ENCODE measurements at regions not wholly inside any gene's neighbourhood (a gene's known extent, or its start where the extent isn't known, plus 50 kb on each side); places are given as distances from the start of the nearest gene placed in this dataset.
"Not testable (repeated sequence)": the region's sequence is repeated elsewhere in the genome, so short reads cannot be mapped to it uniquely, and the experiment has no call there.

GRCh38 chr14:83164016-83164415 lies 1630.4 kb upstream of the SEL1L start:
- no peaks in the 10 kb centered on the region for H3K36me3 Mint-ChIP-seq
- H3K4me1 Mint-ChIP-seq = no peaks in the 10 kb centered on the region
- ATAC-seq (replicated peaks) = no peak
- H3K9me3 Mint-ChIP-seq = peaks cover 0 to 2% of the 10 kb centered on the region in 2 donors
- DNase-seq = no peak
- no peak overlapping the region for H3K27ac Mint-ChIP-seq
- H3K4me3 Mint-ChIP-seq = no peak overlapping the region
- H3K27me3 Mint-ChIP-seq = no peaks in the 10 kb centered on the region

DNA sequence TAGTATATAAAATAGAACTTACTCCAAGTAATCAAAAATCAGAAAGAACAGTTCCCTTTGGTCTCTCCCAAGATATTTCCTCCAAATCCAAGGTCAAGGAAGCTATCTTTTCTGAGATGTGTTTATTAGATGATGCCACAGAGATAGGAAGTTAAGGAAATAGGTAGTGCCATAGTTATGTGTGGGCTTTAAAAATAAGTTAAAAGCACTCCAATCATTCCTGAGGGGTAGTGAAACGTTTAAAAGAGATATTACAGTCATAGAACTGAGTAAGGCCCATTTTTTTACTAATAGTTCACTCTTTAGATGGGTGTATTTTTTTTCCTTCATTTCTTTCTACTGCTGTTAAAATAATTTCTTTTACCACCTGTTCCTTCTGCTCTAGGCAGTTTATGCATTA lies 1630.9 kb upstream of the SEL1L start:
- no peaks in the 10 kb centered on the region for H3K4me1 Mint-ChIP-seq
- H3K27ac Mint-ChIP-seq = no peak overlapping the region
- ATAC-seq (replicated peaks) (no peak), DNase-seq (no peak)
- H3K4me3 Mint-ChIP-seq = no peak overlapping the region
- peaks cover 0 to 2% of the 10 kb centered on the region in 2 donors for H3K9me3 Mint-ChIP-seq
- H3K27me3 Mint-ChIP-seq = no peaks in the 10 kb centered on the region
- no peaks in the 10 kb centered on the region for H3K36me3 Mint-ChIP-seq

GRCh38 chr14:83170165-83170564 lies 1636.5 kb upstream of the SEL1L start:
- Mint-ChIP-seq H3K27me3 (no peaks in the 10 kb centered on the region), H3K4me3 (no peak overlapping the region), H3K4me1 (no peaks in the 10 kb centered on the region), H3K36me3 (no peaks in the 10 kb centered on the region), H3K9me3 (peaks cover 0 to 7% of the 10 kb centered on the region in 2 donors), H3K27ac (no peak overlapping the region)
- no peak for ATAC-seq (replicated peaks)
- DNase-seq = no peak

- Mint-ChIP-seq H3K27ac (no peak overlapping the region), H3K4me1 (no peaks in the 10 kb centered on the region), H3K9me3 (peaks cover 0 to 7% of the 10 kb centered on the region in 2 donors), H3K4me3 (no peak overlapping the region), H3K27me3 (no peaks in the 10 kb centered on the region), H3K36me3 (no peaks in the 10 kb centered on the region)
- no peak for DNase-seq
- ATAC-seq (replicated peaks) = no peak
These were observed 1638.1 kb upstream of the SEL1L start for GRCh38 chr14:83171761-83172160.

GRCh38 chr14:83172363-83172762 lies 1638.7 kb upstream of the SEL1L start:
- H3K27me3 Mint-ChIP-seq = no peaks in the 10 kb centered on the region
- H3K36me3 Mint-ChIP-seq = no peaks in the 10 kb centered on the region
- DNase-seq = no peak
- ATAC-seq (replicated peaks) = no peak
- H3K4me1 Mint-ChIP-seq = no peaks in the 10 kb centered on the region
- H3K27ac Mint-ChIP-seq = no peak overlapping the region
- H3K9me3 Mint-ChIP-seq = peaks cover 0 to 9% of the 10 kb centered on the region in 2 donors
- H3K4me3 Mint-ChIP-seq = no peak overlapping the region

DNA sequence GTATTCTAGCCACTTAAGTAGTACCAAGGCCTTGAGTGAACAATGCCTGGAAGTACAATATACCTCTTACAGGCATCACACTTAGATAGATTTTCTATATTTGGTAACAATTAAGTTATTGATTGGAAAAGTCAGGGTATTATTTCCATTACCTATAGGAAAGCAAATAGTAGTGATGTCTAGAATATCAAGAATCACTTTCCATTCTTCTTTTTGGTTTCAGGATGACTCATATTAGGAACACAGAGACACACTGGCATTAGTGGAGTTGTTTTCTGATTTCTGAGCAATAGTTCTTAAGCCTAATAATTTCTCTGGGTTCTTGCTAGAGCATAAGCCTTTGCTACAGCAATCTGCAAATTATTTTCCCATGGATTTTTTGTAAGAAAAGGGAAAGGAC lies 1640.0 kb upstream of the SEL1L start:
- Mint-ChIP-seq H3K36me3 (no peaks in the 10 kb centered on the region), H3K4me3 (no peak overlapping the region), H3K4me1 (no peaks in the 10 kb centered on the region), H3K9me3 (peaks cover 0 to 9% of the 10 kb centered on the region in 2 donors), H3K27me3 (no peaks in the 10 kb centered on the region), H3K27ac (no peak overlapping the region)
- DNase-seq = no peak
- no peak for ATAC-seq (replicated peaks)

DNA sequence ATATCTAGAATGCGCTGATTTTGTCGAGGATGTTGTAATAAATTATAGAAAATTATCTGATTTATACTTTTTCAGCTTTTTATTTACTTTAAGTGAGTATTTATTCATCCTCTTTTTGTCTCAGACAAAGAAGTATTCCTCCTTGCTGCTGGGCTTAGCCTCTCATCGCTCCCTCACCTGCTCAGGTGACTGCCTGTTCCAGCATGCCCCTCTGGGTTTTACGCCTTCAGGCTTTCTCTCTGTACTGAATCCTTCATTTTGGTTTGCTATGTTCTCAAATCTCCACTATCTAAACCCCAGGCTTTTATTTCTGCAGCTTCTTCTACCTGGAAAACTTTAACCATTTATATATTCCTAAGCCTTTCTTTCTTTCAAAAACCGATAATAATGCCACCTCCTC lies 1650.9 kb upstream of the SEL1L start:
- no peak for DNase-seq
- no peaks in the 10 kb centered on the region for H3K27me3 Mint-ChIP-seq
- no peak overlapping the region for H3K27ac Mint-ChIP-seq
- H3K9me3 Mint-ChIP-seq = peaks cover 0 to 10% of the 10 kb centered on the region in 2 donors
- H3K4me1 Mint-ChIP-seq = no peaks in the 10 kb centered on the region
- no peak for ATAC-seq (replicated peaks)
- no peak overlapping the region for H3K4me3 Mint-ChIP-seq
- H3K36me3 Mint-ChIP-seq = no peaks in the 10 kb centered on the region

GRCh38 chr14:83188311-83188710 lies 1654.7 kb upstream of the SEL1L start:
- not testable (repeated sequence) for H3K27ac Mint-ChIP-seq; ATAC-seq (replicated peaks); H3K36me3 Mint-ChIP-seq; H3K4me3 Mint-ChIP-seq; H3K27me3 Mint-ChIP-seq; DNase-seq; H3K4me1 Mint-ChIP-seq
- peaks cover 0 to 12% of the 10 kb centered on the region in 2 donors for H3K9me3 Mint-ChIP-seq

GRCh38 chr14:83196236-83196635 lies 1662.6 kb upstream of the SEL1L start:
- Mint-ChIP-seq H3K4me3 (no peak overlapping the region), H3K27me3 (no peaks in the 10 kb centered on the region), H3K36me3 (no peaks in the 10 kb centered on the region), H3K9me3 (peaks cover 0 to 5% of the 10 kb centered on the region in 2 donors), H3K27ac (no peak overlapping the region), H3K4me1 (no peaks in the 10 kb centered on the region)
- no peak for DNase-seq
- ATAC-seq (replicated peaks) = no peak

DNA sequence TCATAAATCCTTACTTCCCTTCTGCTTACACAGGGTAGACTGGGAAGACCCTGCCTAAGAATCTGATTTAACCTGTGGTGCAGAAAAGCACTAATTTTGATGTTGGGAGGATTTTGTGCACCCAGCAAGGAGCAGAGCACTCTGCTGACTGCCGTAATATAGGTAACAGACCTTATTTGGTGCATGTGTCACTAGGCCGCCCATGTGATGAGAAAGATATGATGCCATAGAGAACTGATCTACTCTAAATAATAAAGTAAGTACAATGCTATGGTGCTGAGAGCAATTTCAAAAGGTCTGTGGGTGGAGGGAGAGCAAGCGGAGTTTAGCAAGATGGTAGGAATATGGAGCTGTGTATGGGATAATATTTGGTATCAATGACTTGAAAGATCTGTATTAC lies 1663.6 kb upstream of the SEL1L start:
- ATAC-seq (replicated peaks) = no peak
- no peaks in the 10 kb centered on the region for H3K36me3 Mint-ChIP-seq

DNA sequence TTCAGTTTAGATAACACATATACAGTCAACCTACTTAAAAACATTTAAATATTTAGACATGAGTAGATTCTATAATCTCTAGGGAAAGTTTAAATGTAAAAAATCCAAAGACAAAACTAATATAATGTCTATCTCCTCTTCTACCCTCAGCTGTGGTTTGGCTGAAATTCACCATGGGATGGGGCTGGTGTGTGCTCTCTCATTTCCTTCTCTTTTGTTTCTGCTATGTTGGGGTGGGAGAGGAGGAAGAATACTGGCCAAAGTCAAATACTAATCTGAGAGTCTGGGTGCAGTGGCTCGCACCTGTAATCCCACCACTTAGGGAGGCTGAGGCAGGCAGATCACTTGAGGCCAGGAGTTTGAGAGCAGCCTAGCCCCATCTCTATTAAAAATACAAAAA lies 1673.9 kb upstream of the SEL1L start:
- no peak for ATAC-seq (replicated peaks)
- no peak for DNase-seq

More for the DNA sequence above, 1663.6 kb upstream of the SEL1L start:
- H3K27ac Mint-ChIP-seq = no peak overlapping the region
- no peak overlapping the region for H3K4me3 Mint-ChIP-seq
- H3K4me1 Mint-ChIP-seq = no peaks in the 10 kb centered on the region
- no peaks in the 10 kb centered on the region for H3K27me3 Mint-ChIP-seq
- DNase-seq = no peak
- peaks cover 0 to 3% of the 10 kb centered on the region in 2 donors for H3K9me3 Mint-ChIP-seq

DNA sequence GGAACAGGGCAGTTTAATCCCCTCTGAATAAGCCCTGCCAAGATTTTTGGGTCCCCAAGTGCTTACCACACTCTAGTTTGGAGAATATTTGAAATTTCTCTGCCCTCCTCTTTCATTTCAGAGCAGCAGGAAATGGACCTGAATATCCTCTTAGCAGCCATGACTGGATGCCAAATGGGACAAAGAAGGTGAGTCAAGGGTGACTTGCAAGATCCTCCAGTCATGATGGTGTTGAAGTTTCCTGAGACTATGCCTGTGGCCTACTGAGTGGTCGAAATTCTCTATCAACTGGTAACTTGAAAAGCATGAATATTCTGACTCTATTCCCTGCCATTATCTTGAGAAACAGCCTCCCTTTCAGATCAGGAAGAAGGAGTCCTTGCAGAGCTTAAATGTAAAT lies 1674.7 kb upstream of the SEL1L start:
- DNase-seq (no peak), ATAC-seq (replicated peaks) (no peak)
- H3K4me3 Mint-ChIP-seq = no peak overlapping the region
- no peaks in the 10 kb centered on the region for H3K4me1 Mint-ChIP-seq
- H3K9me3 Mint-ChIP-seq = peaks cover 4 to 5% of the 10 kb centered on the region in 2 donors
- no peaks in the 10 kb centered on the region for H3K27me3 Mint-ChIP-seq
- H3K27ac Mint-ChIP-seq = no peak overlapping the region
- no peaks in the 10 kb centered on the region for H3K36me3 Mint-ChIP-seq

More for the DNA sequence above, 1673.9 kb upstream of the SEL1L start:
- H3K36me3 Mint-ChIP-seq = no peaks in the 10 kb centered on the region
- H3K27me3 Mint-ChIP-seq = no peaks in the 10 kb centered on the region
- peaks cover 0 to 2% of the 10 kb centered on the region in 2 donors for H3K9me3 Mint-ChIP-seq
- H3K4me3 Mint-ChIP-seq = no peak overlapping the region
- H3K27ac Mint-ChIP-seq = no peak overlapping the region
- no peaks in the 10 kb centered on the region for H3K4me1 Mint-ChIP-seq

DNA sequence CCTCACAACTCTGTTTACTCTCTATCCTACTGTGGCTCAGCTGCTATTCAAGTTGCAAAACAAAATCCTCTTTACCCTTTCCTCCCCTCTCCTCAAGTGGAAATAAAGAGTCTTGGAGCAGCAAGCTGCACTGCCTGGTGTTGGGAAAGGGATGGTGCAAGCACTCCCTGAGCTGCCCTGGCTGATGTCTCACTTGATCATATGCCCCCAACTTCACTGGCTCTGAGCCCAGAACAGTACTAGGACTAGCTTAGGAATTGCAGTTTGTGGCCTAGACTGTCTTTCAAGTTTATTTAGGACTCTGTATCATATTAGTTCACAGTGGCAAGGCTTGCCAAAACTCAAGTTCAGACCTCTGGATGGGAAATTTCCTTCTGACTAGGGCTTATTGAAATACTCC lies 1683.8 kb upstream of the SEL1L start:
- H3K36me3 Mint-ChIP-seq = no peaks in the 10 kb centered on the region

GRCh38 chr14:83247924-83248639 lies 1714.4 kb upstream of the SEL1L start:
- Mint-ChIP-seq H3K27me3 (no peaks in the 10 kb centered on the region), H3K36me3 (no peaks in the 10 kb centered on the region), H3K4me3 (no peak overlapping the region), H3K9me3 (no peaks in the 10 kb centered on the region), H3K27ac (no peak overlapping the region), H3K4me1 (no peaks in the 10 kb centered on the region)
- ATAC-seq (replicated peaks) = no peak
- no peak for DNase-seq

More for the DNA sequence above, 1683.8 kb upstream of the SEL1L start:
- no peak for DNase-seq
- peaks cover 5 to 9% of the 10 kb centered on the region in 2 donors for H3K9me3 Mint-ChIP-seq
- H3K4me3 Mint-ChIP-seq = no peak overlapping the region
- no peak overlapping the region for H3K27ac Mint-ChIP-seq
- ATAC-seq (replicated peaks) = peak in 1 of 2 donors; percentile 16
- H3K4me1 Mint-ChIP-seq = no peaks in the 10 kb centered on the region
- H3K27me3 Mint-ChIP-seq = no peaks in the 10 kb centered on the region

- no peak overlapping the region for H3K4me3 Mint-ChIP-seq
- no peak overlapping the region for H3K27ac Mint-ChIP-seq
- peaks cover 3 to 4% of the 10 kb centered on the region in 2 donors for H3K9me3 Mint-ChIP-seq
- H3K4me1 Mint-ChIP-seq = no peaks in the 10 kb centered on the region
- H3K27me3 Mint-ChIP-seq = no peaks in the 10 kb centered on the region
- DNase-seq (no peak), ATAC-seq (replicated peaks) (no peak)
- H3K36me3 Mint-ChIP-seq = no peaks in the 10 kb centered on the region
These were observed 1717.7 kb upstream of the SEL1L start for GRCh38 chr14:83251402-83251801.

Data from stimulated activated naive B cell treated with anti-CD40 and anti-IgM and Interleukin-4, amounts not matched to agents 10 μg/mL and 1 μg/mL and 100 μg/mL, for 72 hours (primary cell).